Osteoblast (primary cell): ENCODE measurements at regions not wholly inside any gene's neighbourhood (a gene's known extent, or its start where the extent isn't known, plus 50 kb on each side); places are given as distances from the start of the nearest gene placed in this dataset.

Experiments
- DNase-seq: peaks from one replicate; pipeline ENCODE4 v3.0.0; 2011; ENCODE audit warnings: low spot score, mixed read lengths; ENCODE audit not compliant: insufficient read length; ENCODE audit errors: missing footprints
- H2AFZ ChIP-seq: 2 replicates; pipeline ENCODE4 v1.6.0; 2011; ENCODE audit warnings: mild to moderate bottlenecking, low read length
- H3K27ac ChIP-seq: 2 replicates; pipeline ENCODE4 v1.5.1; 2011; ENCODE audit warnings: mild to moderate bottlenecking, low read depth, low read length, moderate library complexity
- H3K27me3 ChIP-seq: 2 replicates; pipeline ENCODE4 v1.6.0; 2012; ENCODE audit warnings: mild to moderate bottlenecking, control low read depth, inconsistent platforms, low read length, moderate library complexity; ENCODE audit not compliant: insufficient read depth
- H3K36me3 ChIP-seq: 2 replicates; pipeline ENCODE4 v1.5.1; 2011; ENCODE audit warnings: mild to moderate bottlenecking, low read length, control low read depth, moderate library complexity; ENCODE audit not compliant: insufficient read depth
- H3K4me1 ChIP-seq: 2 replicates; pipeline ENCODE4 v1.5.1; 2011; ENCODE audit warnings: mild to moderate bottlenecking, low read length, control low read depth, moderate library complexity; ENCODE audit not compliant: insufficient read depth
- H3K4me2 ChIP-seq: 2 replicates; pipeline ENCODE4 v1.6.0; 2011; ENCODE audit warnings: mild to moderate bottlenecking, low read length; ENCODE audit not compliant: insufficient read depth
- H3K4me3 ChIP-seq: fragments of 200-600 bp; sonication (generic); 3 replicates; pipeline ENCODE4 v1.5.1; 2012; ENCODE audit warnings: mild to moderate bottlenecking, low read length, inconsistent platforms; ENCODE audit not compliant: insufficient read depth
- H3K79me2 ChIP-seq: 2 replicates; pipeline ENCODE4 v1.6.0; 2012; ENCODE audit warnings: mild to moderate bottlenecking, low read length, control low read depth, inconsistent platforms; ENCODE audit not compliant: insufficient read depth
- H3K9me3 ChIP-seq: 2 replicates; pipeline ENCODE4 v1.5.1; 2011; ENCODE audit warnings: low read depth, low read length, control low read depth
- H4K20me1 ChIP-seq: 2 replicates; pipeline ENCODE4 v1.6.0; 2012; ENCODE audit warnings: mild to moderate bottlenecking, low read length, control low read depth; ENCODE audit not compliant: insufficient read depth
- TF ChIP-seq, protein P1 (sequence below): IDR thresholded peaks from 2 replicates; pipeline ENCODE4 v1.5.1; 2011; ENCODE audit warnings: mild to moderate bottlenecking, low read depth, low read length, moderate library complexity; ENCODE audit errors: extremely low read depth

DNA sequence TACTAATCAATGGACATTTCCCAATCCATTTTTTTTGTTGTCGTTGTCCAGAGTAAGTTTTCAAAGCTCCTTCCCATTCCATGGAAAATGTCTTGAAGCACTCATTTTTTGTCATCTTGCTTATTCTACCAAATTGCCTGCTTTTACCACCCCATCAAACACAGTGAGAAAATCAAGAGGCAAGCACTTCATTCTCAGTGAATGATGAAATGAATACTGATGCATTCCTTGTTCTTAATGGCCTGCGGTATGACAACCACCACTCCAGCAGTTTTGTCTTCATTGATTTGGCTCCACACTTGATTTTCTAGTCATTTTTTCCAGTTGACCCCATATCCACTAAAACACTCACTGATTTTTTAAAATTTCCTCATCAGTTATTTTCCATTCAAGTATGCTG lies 193.5 kb upstream of the ANKH start:
- Histone ChIP-seq H2AFZ (no peak overlapping the region), H3K27ac (no peak overlapping the region), H3K4me3 (no peak overlapping the region), H3K4me2 (no peak overlapping the region), H3K9me3 (no peaks in the 10 kb centered on the region), H3K4me1 (no peaks in the 10 kb centered on the region), H3K79me2 (no peaks in the 10 kb centered on the region), H3K36me3 (no peaks in the 10 kb centered on the region), H3K27me3 (no peaks in the 10 kb centered on the region), H4K20me1 (no peaks in the 10 kb centered on the region)
- TF ChIP-seq, protein P1, sequence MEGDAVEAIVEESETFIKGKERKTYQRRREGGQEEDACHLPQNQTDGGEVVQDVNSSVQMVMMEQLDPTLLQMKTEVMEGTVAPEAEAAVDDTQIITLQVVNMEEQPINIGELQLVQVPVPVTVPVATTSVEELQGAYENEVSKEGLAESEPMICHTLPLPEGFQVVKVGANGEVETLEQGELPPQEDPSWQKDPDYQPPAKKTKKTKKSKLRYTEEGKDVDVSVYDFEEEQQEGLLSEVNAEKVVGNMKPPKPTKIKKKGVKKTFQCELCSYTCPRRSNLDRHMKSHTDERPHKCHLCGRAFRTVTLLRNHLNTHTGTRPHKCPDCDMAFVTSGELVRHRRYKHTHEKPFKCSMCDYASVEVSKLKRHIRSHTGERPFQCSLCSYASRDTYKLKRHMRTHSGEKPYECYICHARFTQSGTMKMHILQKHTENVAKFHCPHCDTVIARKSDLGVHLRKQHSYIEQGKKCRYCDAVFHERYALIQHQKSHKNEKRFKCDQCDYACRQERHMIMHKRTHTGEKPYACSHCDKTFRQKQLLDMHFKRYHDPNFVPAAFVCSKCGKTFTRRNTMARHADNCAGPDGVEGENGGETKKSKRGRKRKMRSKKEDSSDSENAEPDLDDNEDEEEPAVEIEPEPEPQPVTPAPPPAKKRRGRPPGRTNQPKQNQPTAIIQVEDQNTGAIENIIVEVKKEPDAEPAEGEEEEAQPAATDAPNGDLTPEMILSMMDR: no peak
- DNase-seq: no peak

DNA sequence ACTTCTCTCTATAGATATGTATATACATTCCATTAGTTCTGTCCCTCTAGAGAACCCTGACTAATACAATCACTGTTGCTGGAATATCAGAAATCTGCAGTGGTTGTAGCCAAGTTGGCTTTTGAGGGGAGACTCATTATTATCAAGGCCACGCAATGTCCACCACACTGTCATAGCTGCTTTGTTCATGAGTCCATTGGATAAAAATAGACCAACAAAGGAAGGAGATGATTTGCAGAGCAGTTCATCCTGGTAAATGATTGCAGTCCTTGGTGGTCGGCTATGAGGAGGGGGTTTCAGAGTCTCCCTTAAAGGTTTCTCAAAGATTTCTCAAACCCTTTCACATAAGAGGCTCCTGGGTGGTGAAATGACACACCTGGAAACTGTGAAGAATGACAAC lies 192.8 kb upstream of the ANKH start:
- no peak overlapping the region for H2AFZ ChIP-seq
- H3K27me3 ChIP-seq: no peaks in the 10 kb centered on the region
- H3K79me2 ChIP-seq: no peaks in the 10 kb centered on the region
- no peaks in the 10 kb centered on the region for H3K9me3 ChIP-seq
- no peaks in the 10 kb centered on the region for H4K20me1 ChIP-seq
- no peaks in the 10 kb centered on the region for H3K4me1 ChIP-seq
- TF ChIP-seq, protein P1: no peak
- H3K36me3 ChIP-seq: no peaks in the 10 kb centered on the region
- H3K4me3 ChIP-seq: no peak overlapping the region
- no peak overlapping the region for H3K4me2 ChIP-seq
- DNase-seq: no peak
- H3K27ac ChIP-seq: no peak overlapping the region

DNA sequence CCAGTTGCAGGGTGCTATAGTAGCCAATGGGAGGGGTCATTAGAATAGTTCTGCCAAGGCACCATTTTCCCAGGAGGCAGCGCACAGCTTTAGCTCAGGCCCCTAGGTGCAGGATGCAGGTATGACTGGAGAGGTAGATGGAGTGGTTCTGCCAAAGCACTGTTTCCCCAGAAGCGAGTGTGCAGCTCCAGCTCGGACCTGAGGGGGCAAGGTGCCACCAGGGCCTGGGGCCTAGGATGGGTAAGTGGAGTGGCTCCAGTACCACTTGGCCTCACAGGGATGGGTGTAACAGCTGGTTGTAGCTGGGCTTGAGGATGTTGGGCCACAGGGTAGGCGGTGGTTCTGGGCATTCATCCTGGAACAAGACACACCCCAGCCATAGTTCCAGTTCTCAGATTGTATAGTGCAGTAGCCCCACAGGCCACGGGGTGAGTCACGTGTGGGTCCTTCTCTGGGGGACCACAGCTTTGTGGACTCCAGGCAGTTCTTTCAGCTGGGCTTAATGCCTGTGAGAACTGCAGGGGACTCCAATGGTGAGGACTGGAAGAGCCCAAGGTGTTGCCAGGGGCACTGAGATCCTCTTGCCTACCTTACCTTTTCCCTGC lies 185.5 kb upstream of the ANKH start:
- H4K20me1 ChIP-seq: no peaks in the 10 kb centered on the region
- H2AFZ ChIP-seq: no peak overlapping the region
- H3K79me2 ChIP-seq: no peaks in the 10 kb centered on the region
- H3K4me2 ChIP-seq: no peak overlapping the region
- H3K36me3 ChIP-seq: no peaks in the 10 kb centered on the region
- H3K4me3 ChIP-seq: no peak overlapping the region
- TF ChIP-seq, protein P1: no peak
- peaks cover 8% of the 10 kb centered on the region for H3K27me3 ChIP-seq
- H3K9me3 ChIP-seq: no peaks in the 10 kb centered on the region
- H3K4me1 ChIP-seq: no peaks in the 10 kb centered on the region
- H3K27ac ChIP-seq: no peak overlapping the region
- no peak for DNase-seq

DNA sequence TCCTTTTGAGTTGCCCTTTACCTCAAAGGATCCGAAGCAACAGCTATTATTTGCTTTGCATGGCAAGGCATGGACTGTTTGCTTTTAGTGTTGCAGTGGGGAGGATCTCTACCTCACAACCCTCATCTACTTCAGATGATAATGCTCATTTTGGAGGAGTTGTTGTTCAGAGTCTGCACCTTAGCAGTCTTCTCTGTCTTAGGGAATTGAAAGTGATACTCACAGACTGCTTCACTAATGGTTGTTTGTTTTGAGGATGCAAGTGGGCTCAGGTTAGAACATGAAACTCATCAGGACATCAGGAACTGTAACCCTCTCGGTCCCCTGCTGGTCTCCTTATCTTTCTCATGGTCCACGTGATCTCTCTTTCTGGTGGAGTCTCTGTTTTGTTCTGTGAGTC lies 172.9 kb upstream of the ANKH start:
- Histone ChIP-seq H3K36me3 (no peaks in the 10 kb centered on the region), H3K4me3 (no peak overlapping the region), H3K9me3 (no peaks in the 10 kb centered on the region), H3K4me2 (no peak overlapping the region), H3K27me3 (peaks cover 6% of the 10 kb centered on the region), H3K4me1 (no peaks in the 10 kb centered on the region), H3K27ac (no peak overlapping the region), H4K20me1 (no peaks in the 10 kb centered on the region), H3K79me2 (no peaks in the 10 kb centered on the region), H2AFZ (no peak overlapping the region)
- TF ChIP-seq, protein P1: no peak
- no peak for DNase-seq
